Suppressor macrophage treated with lipopolysaccharide for 4 hours (primary cell): ENCODE measurements at regions not wholly inside any gene's neighbourhood (a gene's known extent, or its start where the extent isn't known, plus 50 kb on each side); places are given as distances from the start of the nearest gene placed in this dataset.

Experiments
- DNase-seq: peaks from one replicate; pipeline ENCODE4 v3.0.0-alpha.2; 2020

DNA sequence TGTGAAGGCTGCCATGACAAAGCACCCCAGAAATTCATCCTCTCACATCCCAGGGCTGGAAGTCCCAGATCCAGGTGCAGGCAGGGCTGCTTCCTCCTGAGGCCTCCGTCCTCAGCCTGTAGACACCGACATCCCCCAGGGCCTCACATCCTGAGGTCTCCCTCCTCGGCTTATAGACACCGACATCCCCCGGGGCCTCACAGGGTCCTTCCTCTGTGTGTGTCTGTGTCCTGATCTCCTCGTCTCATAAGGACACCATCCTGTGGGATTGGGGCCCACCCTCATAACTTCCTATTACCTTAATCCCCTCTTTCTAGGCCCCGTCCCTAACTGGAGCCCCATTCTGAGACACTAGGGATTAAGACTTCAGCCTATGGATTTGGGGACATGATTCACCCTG, 92.0 kb upstream of the SNTG2 start:
- DNase-seq = no peak

DNA sequence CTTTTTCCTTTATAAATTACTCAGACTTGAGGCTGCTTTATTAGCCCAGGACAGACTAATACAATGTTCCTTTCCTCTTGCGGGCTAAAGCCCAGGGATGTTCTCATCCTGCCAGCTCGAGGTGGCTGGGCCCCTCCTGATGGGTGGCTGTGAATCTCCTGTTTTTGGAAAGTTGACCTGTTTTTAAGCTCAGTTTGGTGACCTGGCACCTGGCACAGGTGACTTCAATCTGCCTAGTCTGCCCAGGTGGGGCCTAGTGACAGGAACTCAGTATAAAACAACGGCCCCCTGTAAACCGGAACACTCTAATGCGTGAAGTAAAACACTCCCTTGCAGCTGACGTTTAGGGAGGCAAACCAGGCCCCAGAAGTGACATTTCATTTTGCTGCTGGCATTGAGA, 92.7 kb upstream of the SNTG2 start:
- DNase-seq = no peak

DNA sequence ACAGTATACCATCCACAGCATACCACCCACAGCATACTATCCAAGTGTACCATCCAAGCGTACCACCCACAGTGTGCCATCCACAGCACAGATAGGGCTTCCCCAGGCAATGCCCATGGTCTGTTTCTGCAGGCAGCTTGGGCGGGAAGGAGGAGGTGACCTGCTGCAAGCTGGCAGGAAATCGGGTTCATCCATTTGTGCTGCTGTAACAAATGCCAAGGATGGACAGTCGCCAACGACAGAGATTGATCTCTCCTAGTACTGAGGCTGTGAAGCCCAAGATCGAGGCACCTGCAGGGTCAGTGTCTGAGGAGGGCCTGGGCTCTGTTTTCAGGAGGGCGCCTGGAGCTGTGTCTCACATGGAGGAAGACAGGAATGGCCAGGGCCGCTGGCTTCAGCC, 93.6 kb upstream of the SNTG2 start:
- no peak for DNase-seq

DNA sequence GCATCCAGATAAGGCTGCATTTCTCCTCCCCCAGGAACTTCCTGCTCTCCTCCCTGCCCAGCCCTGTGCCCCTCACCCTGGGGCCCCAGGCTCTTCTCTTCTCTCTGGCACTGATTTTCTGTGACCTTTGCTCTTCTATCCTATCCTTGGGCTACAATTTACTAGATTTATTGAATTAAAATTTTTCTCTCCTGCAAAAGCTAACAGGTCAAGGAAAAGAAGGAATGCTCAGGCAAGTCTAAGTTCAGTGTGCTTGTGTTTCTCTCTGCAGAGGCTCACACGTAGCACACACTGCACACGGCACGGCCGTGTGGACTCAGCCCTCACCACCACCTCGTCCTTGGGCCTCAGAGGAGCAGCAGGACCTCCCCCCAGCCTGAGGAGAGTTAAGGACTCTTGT, 94.2 kb upstream of the SNTG2 start:
- no peak for DNase-seq

DNA sequence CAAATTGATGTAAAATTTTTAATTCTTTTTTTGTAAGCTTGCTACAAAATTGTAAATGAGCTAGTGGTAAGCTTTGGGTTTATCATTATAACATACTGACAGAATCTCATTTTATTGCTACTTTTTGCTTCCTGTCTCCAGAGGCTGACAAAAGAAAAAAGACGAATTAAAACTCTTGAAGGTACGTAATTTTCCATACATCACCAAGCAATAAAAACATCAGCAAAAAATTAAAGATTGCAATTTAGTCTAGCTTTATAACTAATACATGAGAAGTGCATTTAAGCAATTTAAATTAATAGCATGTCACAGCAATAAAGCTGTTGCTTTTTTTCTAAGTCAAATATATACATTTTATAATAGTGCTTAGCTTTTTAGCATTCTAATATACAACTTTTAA, 94.6 kb upstream of the SNTG2 start:
- DNase-seq = no peak

DNA sequence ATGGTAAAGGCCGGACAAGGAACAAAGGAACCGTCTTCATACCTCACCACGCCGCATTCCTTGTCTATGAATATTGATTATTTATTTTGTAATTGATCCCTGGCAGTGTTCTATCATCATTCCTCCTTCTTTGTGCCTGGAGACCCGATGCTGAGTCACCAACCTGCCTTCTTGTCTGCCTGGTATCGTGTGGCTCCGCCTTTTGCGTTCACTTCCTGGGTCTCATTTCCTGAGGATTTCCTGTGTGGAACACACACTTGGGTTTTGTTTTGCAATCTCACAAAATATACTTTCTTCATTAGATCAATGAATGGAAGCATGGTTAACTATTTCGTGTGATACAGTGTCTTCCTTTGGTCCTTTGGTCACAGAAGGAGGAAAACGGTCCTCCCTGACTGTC, 95.5 kb upstream of the SNTG2 start:
- DNase-seq = no peak

DNA sequence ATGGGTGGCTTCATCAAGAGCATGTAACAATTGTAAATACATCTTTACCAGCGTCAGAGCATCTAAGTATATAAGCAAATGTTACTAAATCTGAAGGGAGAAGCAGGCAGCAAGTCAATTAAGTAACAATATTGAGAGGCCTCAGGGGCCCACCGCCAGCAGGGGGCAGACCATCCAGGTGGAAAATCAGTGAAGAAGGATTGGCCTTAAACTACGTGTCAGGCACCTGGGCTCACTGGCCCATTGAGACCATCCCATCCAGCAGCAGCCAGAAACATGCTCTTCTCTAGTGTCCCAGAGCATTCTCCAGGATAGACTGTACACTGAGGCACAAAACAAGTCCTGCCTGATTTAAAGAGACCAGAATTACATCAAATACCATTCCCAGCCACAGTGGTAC, 96.2 kb upstream of the SNTG2 start:
- DNase-seq = no peak

DNA sequence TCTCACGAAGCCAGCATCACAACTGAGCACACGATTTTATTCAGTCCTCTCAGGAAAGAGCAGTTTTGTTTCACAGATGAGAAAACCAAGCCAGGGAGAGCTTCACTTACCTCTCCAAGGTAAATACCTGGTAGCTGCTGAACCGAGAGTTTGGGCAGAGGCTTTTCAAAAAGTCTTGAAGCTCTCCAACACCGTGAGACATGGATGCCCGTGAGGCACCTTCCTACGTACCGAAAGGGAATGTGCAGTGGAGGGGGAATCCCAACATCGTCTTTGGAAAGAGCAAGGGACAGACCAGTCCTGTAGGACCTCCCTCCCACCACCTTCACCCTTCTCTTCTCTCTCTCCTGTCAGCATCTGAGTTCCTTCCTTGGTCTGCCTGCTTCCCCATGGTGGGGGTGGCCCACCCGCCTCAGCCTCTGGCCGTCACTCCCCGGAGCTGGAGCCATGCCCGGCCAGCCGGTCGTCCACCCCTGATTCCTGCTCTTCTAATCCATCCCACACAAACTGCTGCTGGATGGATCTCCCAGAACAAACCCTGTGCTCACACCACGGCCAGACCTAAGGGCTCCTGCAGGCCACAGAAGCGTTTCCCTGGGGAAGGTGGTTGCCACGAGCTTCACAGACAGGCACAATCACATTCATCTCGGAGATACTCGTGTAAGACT, 97.3 kb upstream of the SNTG2 start:
- no peak for DNase-seq

DNA sequence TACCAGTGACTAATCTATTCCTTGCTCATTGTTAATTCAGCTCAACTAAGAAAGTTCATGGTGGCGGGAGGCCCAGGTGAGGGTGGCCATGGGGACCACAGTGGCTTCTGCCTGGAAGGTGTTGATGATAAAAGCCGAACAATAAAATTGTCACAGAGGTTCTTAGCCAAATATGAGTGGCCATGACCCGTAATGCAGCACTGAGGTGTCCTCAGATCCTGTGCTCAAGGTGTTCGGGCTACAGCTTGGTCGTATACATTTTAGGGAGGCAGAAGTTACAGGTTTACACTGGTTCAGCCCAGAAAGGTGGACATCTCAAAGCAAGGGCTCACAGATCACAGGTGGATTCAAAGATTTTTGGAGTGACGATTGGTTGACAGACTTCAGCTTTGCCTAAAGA, 98.5 kb upstream of the SNTG2 start:
- no peak for DNase-seq

DNA sequence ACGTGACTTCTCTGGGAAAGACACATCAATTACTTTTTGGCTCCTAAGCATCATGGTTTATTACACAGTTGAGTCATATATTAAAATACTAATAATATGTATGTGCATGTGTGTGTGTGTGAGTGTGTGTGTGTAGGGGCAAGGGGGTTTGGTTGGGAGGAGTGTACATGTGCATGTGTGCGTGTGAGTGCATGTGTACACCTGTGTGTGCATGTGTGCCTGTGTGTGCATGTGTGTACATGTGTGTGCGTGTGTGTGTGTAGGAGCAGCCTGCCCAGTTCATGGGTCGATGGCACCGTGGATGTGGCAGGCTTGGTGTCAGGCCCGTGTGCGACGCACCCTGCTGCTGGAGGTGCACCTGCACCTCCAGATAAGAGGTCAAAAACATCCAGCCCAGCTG, 99.0 kb upstream of the SNTG2 start:
- DNase-seq = no peak

DNA sequence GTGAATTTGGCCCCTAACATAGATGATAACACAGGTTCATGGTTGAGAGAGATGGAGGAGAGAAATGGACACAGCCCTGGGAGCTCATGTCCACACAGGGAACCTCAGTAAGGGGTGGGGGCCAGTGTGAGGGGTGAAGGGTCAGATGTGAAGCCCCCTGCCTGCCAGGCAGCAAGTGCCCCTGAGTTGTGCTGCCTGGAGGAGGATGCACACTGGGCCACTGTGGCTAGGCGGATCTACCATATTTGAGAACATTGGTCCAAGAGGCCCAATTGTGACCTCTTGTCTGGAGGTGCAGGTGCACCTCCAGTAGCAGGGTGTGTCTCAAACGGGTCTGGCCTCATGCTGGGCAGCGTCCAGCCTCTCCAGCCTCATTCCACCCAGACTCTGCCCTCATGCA, 99.6 kb upstream of the SNTG2 start:
- no peak for DNase-seq

DNA sequence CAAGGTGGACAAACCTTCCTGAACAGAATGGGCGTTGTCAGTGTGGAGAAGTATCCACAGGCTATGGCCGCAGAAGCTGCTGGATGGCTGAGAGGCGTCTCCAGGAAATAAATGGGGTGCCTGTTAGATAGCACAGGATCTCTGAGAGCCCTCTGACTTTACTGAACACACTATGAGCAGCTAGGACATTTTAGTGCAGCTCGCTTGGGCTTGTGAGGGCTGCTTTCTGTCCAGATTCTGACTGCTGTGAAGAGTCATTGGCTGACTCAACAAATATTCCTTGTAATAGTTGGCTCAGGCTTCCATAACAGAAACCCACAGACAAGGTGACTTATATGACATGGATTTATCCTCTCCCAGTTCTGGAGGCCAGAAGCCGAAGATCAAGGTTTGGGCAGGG, 100.2 kb upstream of the SNTG2 start:
- DNase-seq = no peak

DNA sequence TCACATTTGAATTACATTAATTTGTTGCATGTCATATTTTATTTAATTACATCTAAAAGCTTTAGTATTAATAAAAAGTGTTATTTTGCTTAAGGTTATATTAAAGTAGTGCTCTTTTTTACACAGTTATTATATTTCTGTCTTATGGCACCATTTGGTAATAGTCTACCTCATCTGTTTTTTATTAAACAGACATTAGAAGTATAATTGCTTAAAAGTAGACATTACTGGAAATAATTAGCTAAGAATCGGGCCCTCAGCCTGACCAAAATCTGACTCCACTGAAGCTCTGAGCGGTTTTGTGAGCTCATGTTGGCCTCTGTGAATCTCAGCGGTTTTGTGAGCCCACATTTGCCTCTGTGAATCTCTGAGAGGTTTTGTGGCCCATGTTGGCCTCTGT, 102.5 kb upstream of the SNTG2 start:
- no peak for DNase-seq

DNA sequence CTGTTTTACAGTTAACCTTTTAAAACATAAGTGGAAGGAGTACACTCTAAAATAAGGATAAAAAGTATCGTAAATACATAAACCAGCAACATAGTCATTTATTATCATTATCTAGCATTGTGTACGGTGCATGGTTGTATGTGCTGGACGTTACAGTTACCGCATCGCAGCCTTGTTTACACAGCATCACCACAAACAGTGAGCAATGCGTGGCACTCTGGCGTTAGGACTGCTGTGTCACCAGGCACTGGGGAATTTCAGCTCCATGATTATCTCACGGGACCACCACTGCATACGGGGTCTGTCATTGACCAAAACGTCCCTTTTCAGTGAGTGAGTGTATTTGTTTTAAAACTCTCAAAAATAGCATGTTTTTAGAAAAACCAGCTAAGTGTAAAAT, 103.0 kb upstream of the SNTG2 start:
- DNase-seq = no peak

DNA sequence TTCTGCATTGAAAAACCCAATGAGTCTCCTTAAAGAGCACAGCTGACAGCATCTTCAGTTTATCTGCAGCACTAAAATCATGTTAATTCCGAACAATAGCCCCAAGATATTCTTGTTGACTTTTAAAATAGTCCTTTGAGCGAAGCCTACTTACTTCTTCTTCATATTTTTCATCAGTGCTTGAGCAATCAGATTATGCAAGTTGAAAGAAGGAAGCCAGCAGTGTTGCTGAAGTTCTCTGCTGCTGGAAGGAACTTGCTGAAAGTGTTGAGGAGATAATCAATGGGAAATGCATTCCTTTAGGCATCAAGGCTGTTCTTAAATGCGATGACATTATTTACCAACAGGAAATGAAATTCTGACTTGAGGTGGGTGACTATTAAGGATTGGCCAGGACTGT, 105.9 kb upstream of the SNTG2 start:
- peak; percentile 2 for DNase-seq

DNA sequence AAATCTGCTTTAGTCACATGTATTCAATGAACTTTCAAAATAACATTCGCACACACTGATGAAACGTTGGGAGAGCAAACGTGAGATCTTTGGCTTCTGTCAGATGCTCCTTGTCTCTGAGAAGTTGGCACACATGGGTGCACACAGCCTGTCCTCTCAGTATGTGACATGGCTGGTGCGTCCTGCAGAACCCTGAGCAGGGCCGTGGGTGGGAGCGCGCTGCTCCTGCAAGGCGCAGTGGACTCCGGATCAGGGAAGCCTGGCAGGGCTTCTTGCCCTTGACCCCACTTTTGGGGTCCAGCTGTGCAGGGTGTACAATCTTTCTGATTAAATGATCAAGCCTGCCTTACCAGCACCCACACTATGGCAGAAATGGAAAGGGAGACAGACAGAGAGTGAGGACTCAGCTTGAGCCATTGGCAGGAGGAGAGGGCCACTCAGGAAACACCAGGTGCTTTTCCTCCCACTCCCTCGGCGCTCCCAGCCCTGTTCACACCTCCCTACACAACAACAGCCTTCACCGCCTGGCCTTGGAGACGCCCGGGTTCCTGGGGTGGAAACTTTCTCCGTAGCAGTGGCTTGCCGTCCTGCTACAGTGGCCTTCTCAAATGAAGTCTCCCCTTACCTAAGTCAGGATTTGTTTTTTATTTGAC, 108.4 kb upstream of the SNTG2 start:
- no peak for DNase-seq

DNA sequence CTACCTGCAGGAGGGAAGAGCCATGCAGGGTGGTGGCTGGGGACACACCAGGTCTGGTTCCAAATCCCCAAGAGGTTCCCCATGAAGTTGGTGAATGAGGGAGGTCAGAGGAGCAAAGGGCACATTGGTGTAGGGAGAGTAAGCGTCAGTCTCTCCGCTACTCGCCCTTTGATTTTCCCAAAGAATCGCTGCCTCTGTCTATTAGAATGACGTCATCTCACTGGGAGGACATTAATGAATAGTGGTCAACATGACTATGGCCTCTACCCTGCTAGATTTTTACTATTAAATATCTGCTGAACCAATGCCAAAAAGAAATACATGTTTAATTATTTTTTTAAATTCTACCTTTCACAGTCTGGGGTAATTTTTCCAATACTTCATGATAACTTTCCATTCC, 109.6 kb upstream of the SNTG2 start:
- no peak for DNase-seq

DNA sequence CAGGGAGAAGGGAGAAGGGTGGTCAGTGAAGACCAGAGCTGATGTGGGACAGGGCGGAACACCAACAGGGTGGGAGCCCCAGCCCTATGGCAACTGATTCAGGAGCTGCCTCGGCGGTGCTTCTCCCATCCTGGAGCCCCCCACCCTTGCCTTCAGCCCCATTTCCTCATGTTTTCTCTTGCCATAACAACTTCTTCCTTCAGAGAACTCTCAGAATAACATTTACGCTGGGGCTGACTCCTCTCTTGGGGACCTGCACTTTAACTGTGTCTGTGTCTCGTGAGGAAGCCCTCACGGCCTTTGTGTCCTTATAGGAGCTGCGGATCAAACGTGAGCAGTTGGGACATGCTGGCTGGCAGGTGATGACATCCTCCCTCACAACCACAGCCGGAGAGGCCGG, 116.4 kb upstream of the SNTG2 start:
- no peak for DNase-seq

DNA sequence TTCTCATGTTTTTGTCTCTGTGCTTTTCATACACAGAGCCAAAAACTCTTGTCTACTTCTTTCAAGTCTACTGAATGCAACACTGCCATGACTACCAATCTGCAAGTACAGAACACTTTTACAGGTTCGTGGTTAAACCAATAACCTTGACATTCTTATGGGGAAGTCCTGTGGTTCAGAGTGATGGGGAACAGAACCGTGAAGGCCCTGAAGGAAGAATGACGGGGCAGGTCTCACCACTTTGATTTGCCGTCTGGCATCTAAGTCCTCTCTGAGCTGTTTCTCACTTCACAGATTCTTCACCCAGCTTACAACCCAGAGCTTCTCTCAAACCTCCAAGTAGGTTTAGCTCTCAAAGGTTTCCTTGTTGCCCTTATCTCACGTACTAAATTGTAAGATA, 117.5 kb upstream of the SNTG2 start:
- no peak for DNase-seq

DNA sequence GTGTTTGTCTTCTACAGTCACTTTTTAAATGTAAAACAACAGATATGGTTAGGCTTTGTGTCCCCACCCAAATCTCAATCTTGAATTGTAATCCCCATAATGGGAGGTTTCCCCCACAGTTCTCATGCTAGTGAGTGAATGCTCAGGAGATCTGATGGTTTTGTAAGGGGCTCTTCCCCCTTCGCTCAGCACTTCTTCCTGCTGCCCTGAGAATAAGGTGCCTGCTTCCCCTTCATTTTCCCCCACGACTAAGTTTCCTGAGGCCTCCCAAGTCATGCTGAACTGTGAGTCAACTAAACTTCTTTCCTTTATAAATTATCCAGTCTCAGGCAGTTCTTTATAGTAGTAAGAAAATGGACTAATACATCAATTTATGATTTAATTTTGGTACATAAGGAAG, 118.0 kb upstream of the SNTG2 start:
- no peak for DNase-seq

DNA sequence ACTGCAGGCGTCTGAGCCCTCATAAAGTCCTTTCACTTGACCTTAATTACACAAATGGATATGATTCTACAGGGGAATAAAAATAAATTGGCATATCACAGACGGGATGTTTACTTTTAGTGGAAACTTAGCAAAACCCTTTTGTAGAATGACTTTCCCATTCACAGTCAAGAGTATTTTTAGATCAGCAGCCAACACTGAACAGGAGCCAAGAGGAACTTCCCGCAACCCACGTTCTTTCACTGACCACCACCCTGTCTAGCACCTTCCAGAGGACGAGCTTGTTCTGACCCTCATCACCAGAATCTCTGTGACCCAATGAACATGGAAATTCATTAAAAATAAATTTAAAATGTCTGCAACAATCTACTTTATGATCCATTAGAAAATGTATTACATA, 119.0 kb upstream of the SNTG2 start:
- no peak for DNase-seq

DNA sequence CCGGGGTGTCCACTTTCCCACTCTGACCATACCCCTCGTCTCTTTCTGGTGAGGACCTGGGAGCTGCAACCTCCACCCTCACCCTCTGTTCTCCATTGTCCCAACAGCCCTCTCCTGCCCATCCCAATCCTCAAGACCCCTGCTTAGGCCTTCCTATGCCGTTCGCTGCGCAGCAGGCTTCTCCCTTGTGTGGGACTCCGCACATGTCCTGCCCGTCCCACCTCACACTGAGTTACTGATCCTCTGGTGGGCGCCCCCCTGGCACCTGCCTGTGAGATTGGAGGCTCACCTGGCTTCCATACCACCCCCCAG, 119.5 kb upstream of the SNTG2 start:
- DNase-seq = no peak

DNA sequence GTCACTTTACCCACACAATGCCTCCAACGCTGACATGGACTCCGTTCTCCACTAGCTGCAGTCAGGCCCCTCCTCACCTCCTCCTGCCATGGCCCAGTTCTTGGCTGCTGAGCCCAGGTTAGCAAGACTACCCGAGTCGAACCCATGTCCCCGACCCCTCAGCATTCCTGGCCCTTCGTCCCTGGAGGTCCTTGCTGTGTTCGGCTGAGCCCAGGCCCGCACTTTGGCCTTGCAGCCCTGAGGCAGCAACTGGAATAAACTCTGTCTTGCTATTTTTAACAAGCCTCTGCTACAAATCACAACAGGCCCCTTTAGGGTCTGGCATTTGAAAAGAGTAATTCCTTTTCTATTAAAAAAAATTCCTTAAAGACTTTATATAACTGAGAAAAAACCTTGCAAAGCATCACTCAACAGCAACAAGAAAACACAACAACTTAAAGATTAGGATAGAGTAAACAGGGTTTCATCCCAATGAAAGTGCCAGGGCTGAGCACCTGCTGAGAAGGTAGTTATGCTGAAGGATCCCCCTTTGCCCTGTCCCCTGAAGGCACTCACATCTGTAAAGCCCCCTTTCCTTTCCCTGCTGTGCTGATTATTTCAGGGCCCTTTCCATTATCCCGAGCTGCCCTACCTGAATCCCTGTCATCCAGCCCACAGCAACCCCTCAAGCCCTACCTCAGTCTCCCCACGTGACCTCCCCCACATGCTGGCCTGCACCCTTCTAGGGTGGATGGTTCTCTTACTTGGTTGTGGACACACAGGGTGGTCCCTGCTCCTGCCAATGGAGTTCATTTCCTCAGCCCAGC, 120.0 kb upstream of the SNTG2 start:
- no peak for DNase-seq

DNA sequence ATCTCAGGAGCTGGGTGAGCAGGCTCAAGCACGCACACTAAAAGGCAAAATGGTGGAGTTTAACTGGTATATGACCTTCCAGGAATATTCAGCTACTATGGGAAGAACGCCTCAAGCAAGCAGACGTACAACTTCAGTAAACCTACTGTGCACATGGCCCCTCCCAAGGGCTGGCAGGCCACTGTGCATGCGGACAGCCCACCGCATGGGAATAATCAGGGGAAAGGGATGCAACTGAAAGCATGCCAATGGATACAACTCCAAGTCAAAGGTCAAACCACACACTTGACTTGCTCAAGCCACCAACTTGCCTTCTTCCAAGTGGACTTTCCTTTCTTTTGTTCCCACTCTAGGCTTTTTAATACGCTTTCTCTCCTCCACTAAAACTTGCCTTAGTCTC, 121.6 kb upstream of the SNTG2 start:
- DNase-seq = no peak

DNA sequence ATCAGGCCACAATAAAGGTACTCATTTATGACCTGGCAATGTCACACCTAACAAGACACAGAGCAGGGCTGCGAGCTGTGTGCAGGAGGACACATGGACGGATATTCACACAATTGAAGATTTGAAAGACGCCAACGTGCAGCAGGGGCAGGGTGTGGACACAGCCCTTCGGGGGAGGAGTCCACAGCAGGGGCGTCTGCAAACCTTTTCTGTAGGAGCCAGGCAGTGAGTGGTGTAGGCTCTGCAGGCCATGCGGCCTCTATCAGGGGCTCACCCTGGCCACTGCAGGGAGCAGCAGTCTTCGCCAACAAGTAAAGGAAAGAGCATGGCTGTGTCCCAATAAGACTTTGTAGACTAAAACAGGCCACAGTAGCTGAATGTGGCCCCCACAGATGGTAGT, 125.7 kb upstream of the SNTG2 start:
- no peak for DNase-seq
